Hematopoietic multipotent progenitor cell (in vitro differentiated cells): ENCODE measurements at regions not wholly inside any gene's neighbourhood (a gene's known extent, or its start where the extent isn't known, plus 50 kb on each side); places are given as distances from the start of the nearest gene placed in this dataset.
"Not testable (repeated sequence)": the region's sequence is repeated elsewhere in the genome, so short reads cannot be mapped to it uniquely, and the experiment has no call there.

Source experiments
- DNase-seq, 3 donors: peaks; one replicate each; pipeline ENCODE4 v3.0.0-alpha.2; 2011 to 2015; ENCODE audit warnings: low read depth in 2 of 3, low spot score in 2 of 3

- no peak for DNase-seq
Observed at GRCh38 chr3:177356113-177356512, 158.8 kb upstream of the TBL1XR1 start.

- DNase-seq: no peak
Observed at GRCh38 chr3:177356952-177357351, 159.7 kb upstream of the TBL1XR1 start.

GRCh38 chr3:177357352-177358090, 160.2 kb upstream of the TBL1XR1 start:
- peak in 2 of 3 donors; percentile 52 to 54 for DNase-seq

GRCh38 chr3:177358091-177358976, 161.1 kb upstream of the TBL1XR1 start:
- peak in 2 of 3 donors; percentile 41 to 62 for DNase-seq

GRCh38 chr3:177358977-177359592, 161.8 kb upstream of the TBL1XR1 start:
- DNase-seq: peak in 1 of 3 donors; percentile 53

- DNase-seq: peak; percentile 89 to 98 (median 95)
Observed at GRCh38 chr3:177359593-177360357, 162.5 kb upstream of the TBL1XR1 start.

GRCh38 chr3:177361081-177361938, 164.0 kb upstream of the TBL1XR1 start:
- peak in 1 of 3 donors; percentile 63 for DNase-seq

GRCh38 chr3:177362626-177363025, 165.3 kb upstream of the TBL1XR1 start:
- DNase-seq: no peak

- DNase-seq: no peak
Observed at GRCh38 chr3:177364236-177364635, 167.0 kb upstream of the TBL1XR1 start.

GRCh38 chr3:177365294-177365693, 168.0 kb upstream of the TBL1XR1 start:
- DNase-seq: not testable (repeated sequence)

- DNase-seq: no peak
Observed at GRCh38 chr3:177367788-177368187, 170.5 kb upstream of the TBL1XR1 start.

GRCh38 chr3:177370246-177370822, 173.1 kb upstream of the TBL1XR1 start:
- DNase-seq: no peak

- DNase-seq: no peak
Observed at GRCh38 chr3:177371146-177371545, 173.9 kb upstream of the TBL1XR1 start.

GRCh38 chr3:177371888-177372287, 174.6 kb upstream of the TBL1XR1 start:
- no peak for DNase-seq

- DNase-seq: no peak
Observed at GRCh38 chr3:177374323-177374722, 177.0 kb upstream of the TBL1XR1 start.

- DNase-seq: no peak
Observed at GRCh38 chr3:177375316-177375715, 178.0 kb upstream of the TBL1XR1 start.

- DNase-seq: no peak
Observed at GRCh38 chr3:177377166-177377565, 179.9 kb upstream of the TBL1XR1 start.

- DNase-seq: no peak
Observed at GRCh38 chr3:177378168-177378567, 180.9 kb upstream of the TBL1XR1 start.

GRCh38 chr3:177379045-177379444, 181.8 kb upstream of the TBL1XR1 start:
- DNase-seq: peak in 1 of 3 donors; percentile 13
